Fibroblast of pulmonary artery (primary cell): ENCODE measurements at regions not wholly inside any gene's neighbourhood (a gene's known extent, or its start where the extent isn't known, plus 50 kb on each side); places are given as distances from the start of the nearest gene placed in this dataset.
"Not testable (repeated sequence)": the region's sequence is repeated elsewhere in the genome, so short reads cannot be mapped to it uniquely, and the experiment has no call there.

Experiments
- DNase-seq: peaks from one replicate; pipeline ENCODE4 v3.0.0-alpha.2; 2010; ENCODE audit warnings: low read depth
- H3K4me3 ChIP-seq: replicated peaks from 2 replicates; pipeline ENCODE4 v1.5.1; 2011; ENCODE audit warnings: low read depth, mild to moderate bottlenecking, control low read depth, low read length, moderate library complexity
- TF ChIP-seq, protein P1 (sequence below): IDR thresholded peaks from 2 replicates; pipeline ENCODE4 v1.5.1; 2011; ENCODE audit warnings: mild to moderate bottlenecking, control low read depth, low read length, inconsistent platforms; ENCODE audit errors: missing control alignments

GRCh38 chr11:70594606-70595005, 196.3 kb downstream of the CTTN start:
- DNase-seq = no peak
- TF ChIP-seq, protein P1, sequence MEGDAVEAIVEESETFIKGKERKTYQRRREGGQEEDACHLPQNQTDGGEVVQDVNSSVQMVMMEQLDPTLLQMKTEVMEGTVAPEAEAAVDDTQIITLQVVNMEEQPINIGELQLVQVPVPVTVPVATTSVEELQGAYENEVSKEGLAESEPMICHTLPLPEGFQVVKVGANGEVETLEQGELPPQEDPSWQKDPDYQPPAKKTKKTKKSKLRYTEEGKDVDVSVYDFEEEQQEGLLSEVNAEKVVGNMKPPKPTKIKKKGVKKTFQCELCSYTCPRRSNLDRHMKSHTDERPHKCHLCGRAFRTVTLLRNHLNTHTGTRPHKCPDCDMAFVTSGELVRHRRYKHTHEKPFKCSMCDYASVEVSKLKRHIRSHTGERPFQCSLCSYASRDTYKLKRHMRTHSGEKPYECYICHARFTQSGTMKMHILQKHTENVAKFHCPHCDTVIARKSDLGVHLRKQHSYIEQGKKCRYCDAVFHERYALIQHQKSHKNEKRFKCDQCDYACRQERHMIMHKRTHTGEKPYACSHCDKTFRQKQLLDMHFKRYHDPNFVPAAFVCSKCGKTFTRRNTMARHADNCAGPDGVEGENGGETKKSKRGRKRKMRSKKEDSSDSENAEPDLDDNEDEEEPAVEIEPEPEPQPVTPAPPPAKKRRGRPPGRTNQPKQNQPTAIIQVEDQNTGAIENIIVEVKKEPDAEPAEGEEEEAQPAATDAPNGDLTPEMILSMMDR = no peak
- H3K4me3 ChIP-seq = no peak overlapping the region

DNA sequence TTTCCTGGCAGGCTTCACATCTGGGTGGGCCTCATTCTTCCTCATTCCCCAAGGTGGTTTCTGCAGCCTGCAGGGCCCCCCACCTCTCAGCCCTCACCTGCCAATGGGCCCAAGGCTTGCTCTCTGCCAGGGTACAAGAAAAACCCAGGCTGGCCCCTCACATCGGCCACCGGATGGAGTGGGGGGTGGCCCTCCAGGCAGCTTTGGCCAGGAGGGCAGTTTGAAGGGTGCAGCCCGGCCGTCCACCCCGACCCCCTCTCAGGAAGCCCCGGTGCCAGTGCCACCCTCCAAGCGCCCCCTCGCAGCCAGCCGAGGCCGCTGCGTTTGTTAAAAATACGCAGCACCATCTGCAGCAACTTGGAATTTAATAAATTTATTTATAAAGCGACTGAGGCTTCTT, 196.7 kb downstream of the CTTN start:
- TF ChIP-seq, protein P1 = no peak
- H3K4me3 ChIP-seq = no peak overlapping the region
- DNase-seq = no peak

GRCh38 chr11:70595452-70595851, 197.1 kb downstream of the CTTN start:
- TF ChIP-seq, protein P1 = no peak
- no peak overlapping the region for H3K4me3 ChIP-seq
- no peak for DNase-seq

- TF ChIP-seq, protein P1 = no peak
- H3K4me3 ChIP-seq = no peak overlapping the region
- no peak for DNase-seq
Measured at GRCh38 chr11:70596091-70596490, 197.8 kb downstream of the CTTN start.

DNA sequence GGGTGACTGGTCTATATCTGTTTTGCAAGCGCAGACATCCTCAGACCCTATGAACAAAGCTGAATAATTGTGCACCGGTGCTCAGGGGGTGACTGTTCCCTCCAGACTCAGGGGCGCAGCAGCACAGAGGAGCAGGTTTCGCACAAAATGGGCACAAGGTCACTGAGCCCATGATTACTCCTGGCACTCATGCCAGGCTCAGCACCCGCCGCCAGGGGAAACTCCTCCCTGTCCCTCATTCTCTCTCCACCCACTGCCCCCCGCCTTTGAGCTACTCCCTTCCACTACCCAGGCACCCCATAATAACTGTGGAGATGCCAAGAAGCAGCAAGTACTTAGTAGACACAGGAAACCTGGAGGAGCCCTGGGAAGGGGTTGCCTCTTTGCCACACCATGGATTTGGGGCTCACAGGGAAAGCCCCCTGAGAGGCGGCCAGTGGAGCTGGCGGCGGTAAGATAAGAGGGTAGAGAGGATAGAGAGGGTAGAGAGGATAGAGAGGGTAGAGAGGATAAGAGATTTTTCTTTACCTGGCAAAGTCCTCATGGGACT, 198.8 kb downstream of the CTTN start:
- H3K4me3 ChIP-seq = no peak overlapping the region
- TF ChIP-seq, protein P1 = no peak
- no peak for DNase-seq

- no peak overlapping the region for H3K4me3 ChIP-seq
- TF ChIP-seq, protein P1 = no peak
- no peak for DNase-seq
Measured at GRCh38 chr11:70597751-70598625, 199.7 kb downstream of the CTTN start.

GRCh38 chr11:70600911-70601415, 202.6 kb downstream of the CTTN start:
- not testable (repeated sequence) for DNase-seq, H3K4me3 ChIP-seq
